ENCODE measurements at regions not wholly inside any gene's neighbourhood (a gene's known extent, or its start where the extent isn't known, plus 50 kb on each side); places are given as distances from the start of the nearest gene placed in this dataset.
"Not testable (repeated sequence)": the region's sequence is repeated elsewhere in the genome, so short reads cannot be mapped to it uniquely, and the experiment has no call there.

- WGBS, 2 donors (ENCODE audit: low coverage in 1 of 2) = 88% methylated on average over 3 of the region's 4 CpGs; no CpG with 5 or more reads in 1 of the 2 donors
- H3K27ac ChIP-seq; H3K36me3 ChIP-seq; H3K4me1 ChIP-seq; H3K27me3 ChIP-seq; H3K4me3 ChIP-seq; intact Hi-C loops (cut with DNase I; ENCODE audit: low total_unique reads); H3K9me3 ChIP-seq; in situ Hi-C loops (cut with MboI; ENCODE audit: low pct_ligation_motif_present in 1 of 4, low pct_unique_long_range_greater_than_20kb in 1 of 4, low sequenced_read_pairs in 3 of 4); DNase-seq: not testable (repeated sequence)
Observed at GRCh38 chr1:234792221-234792864, 182.4 kb upstream of the IRF2BP2 start.

DNA sequence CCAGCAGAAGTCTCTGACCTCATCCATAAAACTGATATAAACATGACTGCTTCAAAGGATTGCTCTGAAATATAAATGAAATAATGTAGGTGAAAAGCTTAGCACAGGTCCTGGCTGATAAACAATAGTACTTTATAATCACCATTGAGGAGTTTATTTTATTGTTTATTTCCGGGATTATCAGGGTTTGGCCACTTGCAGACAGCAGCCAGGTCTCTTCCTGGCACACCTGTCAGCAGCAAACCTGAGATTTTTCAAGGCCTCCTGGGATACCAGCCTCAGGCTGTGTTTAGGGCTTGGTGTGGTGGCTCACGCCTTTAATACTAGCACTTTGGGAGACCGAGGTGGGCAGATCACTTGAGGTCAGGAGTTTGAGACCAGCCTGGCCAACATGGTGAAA lies 181.6 kb upstream of the IRF2BP2 start:
- H3K27me3 ChIP-seq; H3K4me1 ChIP-seq; in situ Hi-C loops (cut with MboI; ENCODE audit: low pct_ligation_motif_present in 1 of 4, low pct_unique_long_range_greater_than_20kb in 1 of 4, low sequenced_read_pairs in 3 of 4); H3K9me3 ChIP-seq; intact Hi-C loops (cut with DNase I; ENCODE audit: low total_unique reads); H3K27ac ChIP-seq; H3K36me3 ChIP-seq; H3K4me3 ChIP-seq; DNase-seq: not testable (repeated sequence)
- WGBS, 2 donors (ENCODE audit: low coverage in 1 of 2) = 63% methylated on average over 1 of the region's 3 CpGs; no CpG with 5 or more reads in 1 of the 2 donors

- DNase-seq; H3K4me3 ChIP-seq; H3K4me1 ChIP-seq; H3K9me3 ChIP-seq; intact Hi-C loops (cut with DNase I; ENCODE audit: low total_unique reads); H3K27ac ChIP-seq; H3K36me3 ChIP-seq; H3K27me3 ChIP-seq; in situ Hi-C loops (cut with MboI; ENCODE audit: low pct_ligation_motif_present in 1 of 4, low pct_unique_long_range_greater_than_20kb in 1 of 4, low sequenced_read_pairs in 3 of 4): not testable (repeated sequence)
- no CpG with 5 or more reads among the region's 1 CpG for WGBS, 2 donors (ENCODE audit: low coverage in 1 of 2)
Observed at GRCh38 chr1:234790333-234790732, 180.4 kb upstream of the IRF2BP2 start.

DNA sequence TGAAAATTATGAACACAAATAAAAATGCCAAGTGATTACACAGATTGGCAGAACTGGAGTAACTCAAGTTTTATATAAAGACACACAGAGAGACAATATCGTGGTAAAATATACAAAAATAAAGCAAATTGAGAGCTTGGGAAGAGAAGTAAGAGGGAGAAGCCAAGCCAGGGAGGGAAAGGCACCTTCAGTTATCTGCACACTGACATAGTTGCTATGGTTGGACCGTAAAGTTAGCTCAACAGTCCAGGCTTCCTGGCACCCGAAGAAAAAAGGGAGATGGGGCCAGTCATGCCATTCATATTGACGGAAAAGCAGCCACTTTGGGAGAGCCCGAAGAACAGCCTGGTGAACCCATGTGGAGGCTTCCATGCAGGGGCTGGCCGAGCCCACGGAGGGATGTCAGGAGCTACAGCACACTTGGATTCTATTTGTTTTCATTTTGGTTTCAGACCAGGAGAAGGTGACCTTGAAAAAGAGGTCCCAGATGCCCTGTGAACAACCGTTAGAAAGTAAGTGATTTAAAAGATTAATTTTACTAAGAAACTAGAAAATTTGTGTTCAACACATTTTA lies 177.1 kb upstream of the IRF2BP2 start:
- intact Hi-C loops (cut with DNase I; ENCODE audit: low total_unique reads) = not testable (repeated sequence)

GRCh38 chr1:234785922-234786321 lies 175.9 kb upstream of the IRF2BP2 start:
- H3K4me3 ChIP-seq; H3K4me1 ChIP-seq; H3K9me3 ChIP-seq; H3K36me3 ChIP-seq; intact Hi-C loops (cut with DNase I; ENCODE audit: low total_unique reads); H3K27ac ChIP-seq; DNase-seq; H3K27me3 ChIP-seq; in situ Hi-C loops (cut with MboI; ENCODE audit: low pct_ligation_motif_present in 1 of 4, low pct_unique_long_range_greater_than_20kb in 1 of 4, low sequenced_read_pairs in 3 of 4): not testable (repeated sequence)
- WGBS, 2 donors (ENCODE audit: low coverage in 1 of 2) = 100% methylated on average over 3 of the region's 8 CpGs; no CpG with 5 or more reads in 1 of the 2 donors

More for the DNA sequence above, 177.1 kb upstream of the IRF2BP2 start:
- 90% methylated on average over 4 of the region's 8 CpGs; no CpG with 5 or more reads in 1 of the 2 donors for WGBS, 2 donors (ENCODE audit: low coverage in 1 of 2)
- H3K4me1 ChIP-seq; H3K9me3 ChIP-seq; H3K4me3 ChIP-seq; H3K27me3 ChIP-seq; H3K27ac ChIP-seq; H3K36me3 ChIP-seq; DNase-seq; in situ Hi-C loops (cut with MboI; ENCODE audit: low pct_ligation_motif_present in 1 of 4, low pct_unique_long_range_greater_than_20kb in 1 of 4, low sequenced_read_pairs in 3 of 4): not testable (repeated sequence)

GRCh38 chr1:234785471-234785919 lies 175.5 kb upstream of the IRF2BP2 start:
- H3K4me3 ChIP-seq; in situ Hi-C loops (cut with MboI; ENCODE audit: low pct_ligation_motif_present in 1 of 4, low pct_unique_long_range_greater_than_20kb in 1 of 4, low sequenced_read_pairs in 3 of 4); intact Hi-C loops (cut with DNase I; ENCODE audit: low total_unique reads); H3K4me1 ChIP-seq; DNase-seq; H3K36me3 ChIP-seq; H3K27me3 ChIP-seq; H3K27ac ChIP-seq; H3K9me3 ChIP-seq: not testable (repeated sequence)
- 99% methylated on average over 9 of the region's 9 CpGs; no CpG with 5 or more reads in 1 of the 2 donors for WGBS, 2 donors (ENCODE audit: low coverage in 1 of 2)

GRCh38 chr1:234784108-234784507 lies 174.1 kb upstream of the IRF2BP2 start:
- WGBS, 2 donors (ENCODE audit: low coverage in 1 of 2) = 85 to 90% methylated on average over 2 of the region's 2 CpGs
- not testable (repeated sequence) for H3K4me3 ChIP-seq

GRCh38 chr1:234782791-234783190 lies 172.8 kb upstream of the IRF2BP2 start:
- Histone ChIP-seq H3K27me3 (peaks cover 16% of the 10 kb centered on the region), H3K4me1 (no peaks in the 10 kb centered on the region), H3K9me3 (no peaks in the 10 kb centered on the region), H3K27ac (no peak overlapping the region), H3K4me3 (no peak overlapping the region), H3K36me3 (no peaks in the 10 kb centered on the region)
- in situ Hi-C loops (cut with MboI; ENCODE audit: low pct_ligation_motif_present in 1 of 4, low pct_unique_long_range_greater_than_20kb in 1 of 4, low sequenced_read_pairs in 3 of 4) = no loop called here
- 65 to 73% methylated on average over 2 of the region's 2 CpGs for WGBS, 2 donors (ENCODE audit: low coverage in 1 of 2)
- DNase-seq = no peak
- TF ChIP-seq POLR2AphosphoS5 (IDR thresholded peaks at IDR 0.05) (no peak), EP300 (IDR thresholded peaks at IDR 0.05; ENCODE audit: low read depth) (no peak), POLR2A (IDR thresholded peaks at IDR 0.05) (no peak)
- TF ChIP-seq, protein P1, sequence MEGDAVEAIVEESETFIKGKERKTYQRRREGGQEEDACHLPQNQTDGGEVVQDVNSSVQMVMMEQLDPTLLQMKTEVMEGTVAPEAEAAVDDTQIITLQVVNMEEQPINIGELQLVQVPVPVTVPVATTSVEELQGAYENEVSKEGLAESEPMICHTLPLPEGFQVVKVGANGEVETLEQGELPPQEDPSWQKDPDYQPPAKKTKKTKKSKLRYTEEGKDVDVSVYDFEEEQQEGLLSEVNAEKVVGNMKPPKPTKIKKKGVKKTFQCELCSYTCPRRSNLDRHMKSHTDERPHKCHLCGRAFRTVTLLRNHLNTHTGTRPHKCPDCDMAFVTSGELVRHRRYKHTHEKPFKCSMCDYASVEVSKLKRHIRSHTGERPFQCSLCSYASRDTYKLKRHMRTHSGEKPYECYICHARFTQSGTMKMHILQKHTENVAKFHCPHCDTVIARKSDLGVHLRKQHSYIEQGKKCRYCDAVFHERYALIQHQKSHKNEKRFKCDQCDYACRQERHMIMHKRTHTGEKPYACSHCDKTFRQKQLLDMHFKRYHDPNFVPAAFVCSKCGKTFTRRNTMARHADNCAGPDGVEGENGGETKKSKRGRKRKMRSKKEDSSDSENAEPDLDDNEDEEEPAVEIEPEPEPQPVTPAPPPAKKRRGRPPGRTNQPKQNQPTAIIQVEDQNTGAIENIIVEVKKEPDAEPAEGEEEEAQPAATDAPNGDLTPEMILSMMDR (IDR thresholded peaks at IDR 0.05) = no peak
- intact Hi-C loops (cut with DNase I; ENCODE audit: low total_unique reads) = no loop called here

More at GRCh38 chr1:234784108-234784507, 174.1 kb upstream of the IRF2BP2 start:
- H3K27me3 ChIP-seq; in situ Hi-C loops (cut with MboI; ENCODE audit: low pct_ligation_motif_present in 1 of 4, low pct_unique_long_range_greater_than_20kb in 1 of 4, low sequenced_read_pairs in 3 of 4); H3K4me1 ChIP-seq; H3K9me3 ChIP-seq; H3K36me3 ChIP-seq; intact Hi-C loops (cut with DNase I; ENCODE audit: low total_unique reads); H3K27ac ChIP-seq; DNase-seq: not testable (repeated sequence)

Data from transverse colon (tissue), 4 donors.